GM18867 (cell line): ENCODE measurements at regions not wholly inside any gene's neighbourhood (a gene's known extent, or its start where the extent isn't known, plus 50 kb on each side); places are given as distances from the start of the nearest gene placed in this dataset.
"Not testable (repeated sequence)": the region's sequence is repeated elsewhere in the genome, so short reads cannot be mapped to it uniquely, and the experiment has no call there.

Experiments
- ATAC-seq: cut with Tn5 transposase; IDR thresholded peaks from one replicate; pipeline ENCODE4 v1.9.1; 2021; ENCODE audit warnings: mild to moderate bottlenecking, moderate library complexity; ENCODE audit not compliant: unreplicated experiment

DNA sequence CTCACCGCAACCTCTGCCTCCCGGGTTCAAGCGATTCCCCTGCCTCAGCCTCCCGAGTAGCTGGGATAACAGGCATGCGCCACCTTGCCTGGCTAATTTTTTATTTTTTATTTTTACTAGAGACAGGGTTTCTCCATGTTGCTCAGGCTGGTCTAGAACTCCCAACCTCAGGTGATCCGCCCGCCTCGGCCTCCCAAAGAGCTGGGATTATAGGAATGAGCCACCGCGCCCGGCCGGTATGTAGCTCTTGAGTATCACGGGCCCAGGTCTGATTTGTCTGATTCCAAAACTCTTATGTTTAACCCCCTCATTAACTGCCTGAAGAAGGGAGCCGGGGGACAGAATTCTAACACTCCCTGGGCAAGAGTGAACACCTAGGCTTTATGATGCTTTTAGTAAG lies 91.7 kb upstream of the OLIG2 start:
- not testable (repeated sequence) for ATAC-seq

DNA sequence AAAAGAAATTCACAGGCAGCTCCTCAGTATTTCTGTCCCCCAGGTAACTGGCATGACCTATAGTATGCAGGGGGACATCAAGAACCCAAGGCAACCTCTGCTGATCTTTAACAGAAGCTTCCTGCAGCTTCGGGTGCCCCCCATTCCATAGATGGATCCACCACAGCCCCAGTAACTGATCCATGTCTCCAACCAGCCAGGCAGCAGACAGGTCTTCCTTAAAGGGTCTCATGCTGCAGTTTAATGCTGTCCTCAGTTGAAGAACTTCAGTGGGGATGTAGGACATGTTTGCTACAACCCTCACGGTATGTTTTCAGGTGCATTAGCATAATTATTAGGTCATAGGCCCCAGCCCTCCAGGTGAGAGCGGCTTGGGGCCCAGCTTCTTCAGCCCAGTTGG lies 90.9 kb upstream of the OLIG2 start:
- no peak for ATAC-seq

DNA sequence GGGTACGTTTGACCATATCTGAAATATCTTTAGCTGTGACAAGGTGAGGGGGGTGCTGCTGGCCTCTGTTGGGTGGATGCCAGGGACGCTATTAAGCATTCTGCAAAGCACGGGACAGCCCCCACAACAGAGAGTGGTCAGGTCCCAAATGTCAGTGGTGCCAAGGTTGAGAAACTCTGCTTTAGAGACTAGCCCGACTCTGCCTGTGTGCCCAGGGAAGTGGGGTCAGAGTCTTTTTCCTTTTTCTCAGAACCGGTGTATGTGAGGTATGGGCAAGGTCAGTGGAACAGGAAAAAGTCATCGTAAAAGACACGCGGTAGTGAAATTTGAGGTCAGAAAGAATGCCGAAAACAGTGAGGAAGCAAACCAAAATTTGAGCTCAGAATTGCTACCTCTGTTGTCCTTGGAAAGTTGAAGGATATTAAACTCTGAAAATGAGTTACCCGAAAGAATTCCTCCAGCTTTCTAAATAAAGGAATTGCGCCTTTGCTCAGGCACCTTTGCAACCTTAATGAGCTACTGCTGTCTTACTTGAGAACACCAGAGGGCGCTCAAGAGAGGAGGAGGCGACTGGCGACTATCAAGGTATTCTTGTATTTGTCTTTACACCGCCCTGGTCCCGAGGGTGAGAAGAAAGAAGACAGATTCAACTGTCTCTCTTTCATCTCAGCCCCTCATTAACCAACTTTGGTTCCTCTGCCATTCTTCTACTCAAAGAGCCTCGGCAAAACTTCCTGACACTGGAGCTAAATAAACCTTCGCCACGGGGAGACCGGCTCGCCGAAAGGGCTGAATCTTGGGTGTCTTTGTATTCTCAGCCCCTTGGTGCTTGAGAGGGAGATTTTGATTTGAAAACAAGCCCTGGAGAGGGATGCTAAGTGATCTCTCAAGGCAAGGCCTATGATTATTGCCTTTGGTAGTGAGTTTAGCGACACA lies 85.4 kb upstream of the OLIG2 start:
- ATAC-seq = no peak

DNA sequence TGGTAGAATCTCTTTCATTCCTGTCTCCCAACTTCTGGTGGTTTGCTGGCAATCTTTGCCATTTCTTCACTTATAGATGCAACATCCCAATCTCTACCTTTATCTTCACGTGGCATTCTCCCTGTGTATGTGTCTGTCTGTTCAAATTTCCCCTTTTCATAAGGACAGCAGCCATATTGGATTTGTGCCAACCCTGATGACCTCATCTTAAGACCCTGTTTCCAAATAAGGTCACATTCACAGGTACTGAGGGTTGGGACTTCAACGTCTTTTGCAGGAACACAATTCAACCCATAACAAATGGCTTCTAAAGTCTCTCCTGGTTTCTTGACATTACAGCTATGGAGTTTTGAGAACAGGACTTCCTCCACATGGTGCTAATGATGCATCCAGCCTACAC lies 84.5 kb upstream of the OLIG2 start:
- no peak for ATAC-seq

DNA sequence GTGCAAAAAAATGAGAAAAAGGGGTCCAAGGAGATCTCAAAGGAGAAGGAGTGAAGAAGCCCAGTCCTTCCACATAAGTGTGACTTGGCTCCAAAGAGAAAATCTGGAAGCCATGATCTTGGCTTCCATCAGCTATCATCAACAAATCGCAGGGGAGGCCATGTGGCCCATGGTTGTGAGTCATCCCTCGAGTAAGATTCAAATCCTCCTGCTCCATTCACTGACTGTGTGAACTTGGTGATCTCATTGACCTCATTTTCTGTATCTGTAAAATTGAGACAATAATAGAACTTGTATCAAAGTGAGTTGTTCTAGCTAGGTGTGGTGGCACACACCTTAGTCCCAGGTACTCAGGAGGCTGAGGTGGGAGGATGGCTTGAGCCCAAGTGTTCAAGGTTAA lies 79.1 kb upstream of the OLIG2 start:
- ATAC-seq = no peak

DNA sequence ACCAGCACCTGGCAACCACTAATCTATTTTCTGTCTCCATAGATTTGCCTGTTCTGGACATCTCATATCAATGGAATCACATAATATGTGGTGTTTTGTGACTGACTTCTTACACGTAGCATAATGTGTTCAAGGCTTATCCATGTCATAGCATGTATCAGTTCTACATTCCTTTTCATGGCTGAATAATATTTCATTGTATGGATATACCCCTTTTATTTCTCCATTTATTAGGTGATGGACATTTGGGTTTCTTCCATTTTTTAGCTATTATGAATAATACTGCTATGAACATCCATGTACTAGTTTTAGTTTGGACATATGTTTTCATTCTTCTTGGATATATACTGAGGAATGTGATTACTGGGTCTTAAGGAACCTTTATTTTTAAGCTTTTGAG lies 78.0 kb upstream of the OLIG2 start:
- ATAC-seq = no peak

DNA sequence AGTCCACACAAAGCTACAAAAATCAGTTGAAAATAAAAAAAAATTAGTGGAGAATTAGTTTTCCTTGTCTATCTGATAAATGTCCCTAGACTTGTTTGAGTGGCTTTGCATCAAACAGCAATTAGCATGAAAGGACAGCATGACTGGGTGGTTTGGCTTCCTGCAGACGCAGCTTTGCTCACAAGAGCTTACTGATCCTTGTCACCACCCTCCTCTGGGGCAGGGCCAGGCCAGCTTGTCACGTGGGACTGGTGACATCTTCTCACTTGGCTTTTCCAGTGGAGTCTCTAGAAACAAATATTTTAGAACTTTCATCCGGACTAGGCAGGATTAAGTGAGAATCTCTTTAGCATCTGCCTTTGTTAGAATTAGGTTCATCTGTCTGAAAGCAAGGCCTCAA lies 76.0 kb upstream of the OLIG2 start:
- no peak for ATAC-seq

DNA sequence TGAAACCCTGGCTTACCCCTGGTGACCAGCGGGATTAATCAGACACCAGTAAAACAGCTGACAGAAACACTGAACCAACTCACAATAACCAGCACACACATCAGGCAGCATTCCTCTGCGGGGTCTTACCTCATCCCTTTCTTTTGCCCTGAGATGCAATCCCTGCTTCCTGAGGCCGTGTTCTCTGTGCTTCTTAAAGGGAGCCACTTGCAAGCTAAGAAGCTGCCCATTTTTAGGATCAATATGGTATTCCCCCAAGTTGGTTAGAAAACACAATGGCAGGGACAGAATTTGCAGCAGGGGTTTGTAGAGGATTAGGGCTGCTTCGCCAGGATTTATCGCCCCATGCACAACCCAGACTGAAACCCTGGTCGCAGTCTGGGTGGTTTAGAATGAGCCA lies 74.7 kb upstream of the OLIG2 start:
- no peak for ATAC-seq

DNA sequence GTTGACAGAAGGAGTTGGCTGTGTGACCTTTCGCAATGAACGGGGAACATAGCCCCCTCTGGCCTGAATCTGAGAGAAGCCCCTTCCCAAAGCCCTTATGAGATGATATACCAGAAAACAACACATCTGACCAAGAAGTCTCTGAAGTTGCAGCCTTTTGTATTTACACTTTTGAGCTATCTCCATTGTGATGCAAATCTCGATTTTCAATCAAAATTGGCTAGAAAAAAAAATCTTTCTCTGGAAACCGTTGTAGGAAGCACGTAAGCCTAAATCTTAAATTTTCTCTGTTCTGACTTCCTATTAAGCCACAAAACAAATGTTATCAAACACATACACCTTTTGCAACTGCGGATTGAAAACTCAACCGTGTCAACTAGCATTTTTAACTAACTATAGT lies 71.4 kb upstream of the OLIG2 start:
- ATAC-seq = no peak

DNA sequence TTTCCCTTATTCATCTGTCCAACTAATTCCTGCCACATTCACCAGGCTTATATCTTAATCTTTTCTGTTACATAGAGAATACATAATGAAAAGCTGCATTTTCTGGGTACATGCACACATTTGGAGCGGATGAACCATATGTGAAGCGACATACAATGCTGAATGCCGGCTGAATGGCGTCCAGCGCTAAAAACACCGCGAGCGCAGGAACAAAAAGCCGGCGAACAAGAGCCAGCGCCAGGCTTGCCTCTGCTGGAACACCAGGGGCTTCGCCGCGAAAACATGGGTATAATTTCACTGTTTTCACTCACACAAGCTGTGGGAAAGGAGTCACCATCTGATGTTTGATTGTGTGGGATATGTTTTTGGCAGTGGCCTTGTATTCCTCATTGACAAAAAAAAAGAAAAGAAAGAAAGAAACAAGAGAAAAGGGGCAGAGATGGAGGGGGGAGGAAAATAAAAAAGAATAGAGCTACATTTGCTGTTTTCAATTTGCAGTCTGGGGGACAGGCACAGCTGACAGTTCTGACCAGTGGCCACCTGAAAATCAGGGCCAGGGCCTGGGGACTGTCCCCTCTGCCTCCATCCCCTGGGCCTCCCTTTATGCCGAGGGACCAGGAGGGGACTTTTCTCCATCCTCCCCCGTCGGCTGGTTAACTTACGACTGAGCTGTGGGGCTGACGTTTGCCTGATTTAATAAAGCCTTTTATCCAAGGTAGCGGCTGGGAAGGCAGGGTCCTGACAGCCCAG lies 70.2 kb upstream of the OLIG2 start:
- ATAC-seq = no peak

DNA sequence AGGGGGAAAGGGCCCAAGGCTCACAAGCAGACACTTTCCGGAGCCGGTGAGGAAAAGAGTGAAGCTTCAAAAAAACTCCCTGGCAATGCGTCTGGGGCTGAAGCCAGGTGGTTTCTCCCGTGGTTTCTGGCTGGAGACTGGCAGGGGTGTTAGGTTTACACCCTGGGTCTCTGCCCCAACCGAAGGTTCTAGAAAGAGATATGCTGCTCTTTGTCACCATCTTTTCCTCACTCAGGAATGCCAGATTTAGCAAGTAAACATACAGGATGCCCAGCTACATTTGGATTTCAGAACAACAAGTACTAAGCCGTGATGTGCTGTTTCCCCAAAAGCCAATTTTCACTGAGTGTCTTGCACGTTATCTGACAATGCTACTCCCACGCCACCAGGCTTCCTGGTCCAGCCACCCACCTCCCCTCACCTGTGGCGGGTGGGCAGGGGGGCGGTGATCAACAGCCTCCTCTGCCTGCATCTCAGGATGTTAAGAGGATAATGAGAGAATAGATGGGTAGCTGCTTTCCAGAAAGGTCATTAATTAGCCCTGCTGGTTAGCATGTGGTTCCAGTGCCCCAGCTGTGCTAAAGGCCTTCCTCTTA lies 69.6 kb upstream of the OLIG2 start:
- ATAC-seq = no peak

DNA sequence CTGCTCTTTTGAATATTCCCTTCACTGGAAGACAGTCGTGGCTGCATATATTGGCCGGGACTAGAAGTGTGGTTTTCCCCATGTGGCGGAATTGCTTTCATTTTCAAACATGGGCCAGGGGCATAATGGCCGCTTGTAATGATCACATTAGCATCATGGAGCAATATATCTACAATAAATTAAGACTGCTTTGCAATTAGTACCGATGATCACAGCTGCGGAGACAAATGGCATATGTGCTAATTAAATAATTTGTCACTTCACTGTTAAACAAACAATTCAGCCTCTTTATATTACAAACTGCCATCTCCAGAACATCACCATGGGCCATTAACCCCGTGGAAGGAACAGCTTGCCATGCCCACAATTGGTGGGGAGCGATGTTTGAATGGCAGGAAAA lies 68.2 kb upstream of the OLIG2 start:
- ATAC-seq = no peak

DNA sequence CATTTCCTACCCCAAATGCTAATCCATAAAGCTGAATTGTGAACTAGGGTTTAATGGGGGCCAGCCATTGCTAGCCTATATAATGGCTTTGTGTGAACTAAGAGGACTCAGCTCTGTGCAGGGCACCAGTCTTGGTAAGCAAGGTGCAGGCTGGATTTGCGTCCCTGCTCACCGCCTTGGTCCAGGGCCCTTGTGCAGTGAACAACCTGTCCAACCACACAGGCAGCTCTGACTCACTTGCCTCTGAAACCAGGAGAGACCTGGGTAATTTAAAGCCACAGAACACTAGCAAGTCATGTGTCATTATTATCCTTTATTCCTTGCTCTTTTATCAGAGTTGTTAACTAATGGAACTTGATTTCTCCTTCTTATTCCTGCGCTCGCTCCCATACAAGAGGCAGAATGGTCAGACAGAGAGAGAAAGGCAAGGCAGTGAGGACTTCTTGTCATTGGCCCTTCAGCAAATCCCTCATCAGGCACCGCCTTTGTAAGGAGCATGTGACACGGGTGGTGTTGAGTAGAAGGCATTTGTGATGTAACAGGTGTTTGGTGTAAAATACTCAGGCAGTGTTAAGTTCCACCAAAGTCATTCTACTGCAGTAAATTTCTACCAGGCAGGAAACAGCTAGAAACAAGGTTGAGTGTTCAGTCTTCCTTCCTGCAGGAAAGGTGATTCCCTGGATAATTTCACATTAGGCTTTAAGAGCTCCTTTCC lies 67.3 kb upstream of the OLIG2 start:
- no peak for ATAC-seq

DNA sequence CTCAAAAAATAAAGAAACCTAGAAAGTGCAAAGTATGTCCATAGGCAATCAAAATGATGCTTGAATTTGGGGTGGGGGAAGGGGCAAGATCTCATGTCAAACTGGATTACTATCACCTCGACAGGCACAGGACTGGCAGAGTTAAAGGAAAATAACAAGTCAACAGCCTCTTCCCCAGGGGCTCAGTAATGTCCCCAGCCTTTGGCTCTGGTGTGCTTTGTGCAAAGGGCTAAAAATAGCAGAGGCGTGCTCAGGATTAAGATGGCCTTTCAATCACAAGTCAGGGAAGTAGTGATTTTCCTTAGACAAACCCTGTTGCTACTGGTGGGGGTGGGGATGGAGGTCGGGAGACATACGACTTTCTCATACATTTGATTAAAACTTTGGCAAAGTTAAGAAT lies 63.5 kb upstream of the OLIG2 start:
- no peak for ATAC-seq

DNA sequence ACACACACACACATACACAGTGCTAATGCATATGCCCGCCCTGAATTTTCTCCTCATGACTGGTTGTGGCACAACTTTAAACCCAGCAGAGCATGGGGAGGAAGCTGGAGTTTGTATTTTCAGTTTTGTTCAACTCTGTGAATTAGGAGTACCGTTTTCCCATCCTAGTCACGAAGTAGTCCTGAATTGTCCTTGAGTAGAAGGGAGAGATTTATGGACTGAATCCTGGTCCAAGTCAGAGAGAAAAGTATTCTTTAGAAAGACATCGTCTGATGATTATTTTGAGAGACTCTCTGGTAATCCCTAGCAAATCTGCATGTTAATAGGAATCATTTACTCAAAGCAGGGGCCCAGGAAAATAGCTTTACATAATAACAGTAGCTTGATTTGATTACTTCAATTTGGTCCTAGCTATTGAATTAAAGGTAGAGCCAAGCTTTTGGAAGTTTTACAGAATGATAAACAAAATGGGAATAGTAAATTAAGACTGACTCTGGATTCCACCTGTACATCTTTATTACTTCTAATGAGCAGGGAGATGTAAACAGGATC lies 60.5 kb upstream of the OLIG2 start:
- ATAC-seq = no peak

DNA sequence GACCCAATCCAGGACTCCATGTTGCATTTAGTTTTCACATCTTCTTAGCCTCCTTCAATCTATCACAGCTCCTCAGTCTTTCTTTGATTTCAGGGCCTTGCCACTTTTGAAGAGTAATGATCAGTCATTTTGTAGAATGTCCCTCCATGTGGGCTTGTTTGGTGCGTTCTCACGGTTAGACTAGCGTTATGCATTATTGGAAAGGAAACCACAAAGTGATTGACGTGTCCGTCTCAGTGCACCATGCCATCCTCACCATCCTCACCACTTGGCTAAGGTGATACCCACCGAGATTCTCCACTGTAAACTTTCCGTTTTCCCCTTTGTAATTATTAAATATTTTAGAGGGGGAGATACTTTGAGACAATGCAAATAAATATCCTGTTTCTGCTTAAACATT lies 59.6 kb upstream of the OLIG2 start:
- no peak for ATAC-seq

DNA sequence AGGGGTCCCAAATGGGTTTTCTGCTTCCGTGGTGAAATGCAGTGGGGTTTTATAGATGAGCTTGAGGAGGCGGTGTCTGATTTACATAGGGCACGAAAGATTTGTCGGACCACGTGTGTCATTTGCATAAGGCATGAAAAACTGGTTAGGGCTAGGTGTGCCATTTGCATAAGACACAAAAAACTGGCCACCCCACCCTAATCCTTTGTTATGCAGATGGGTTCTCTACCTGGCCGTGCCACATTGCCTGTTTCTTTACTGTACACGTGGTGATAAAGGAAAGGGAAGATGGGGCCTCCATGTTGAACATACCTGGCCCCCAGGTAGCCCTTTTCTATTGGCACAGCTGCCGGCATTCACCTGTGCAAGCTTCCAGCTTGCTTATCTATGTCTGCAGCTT lies 57.6 kb upstream of the OLIG2 start:
- ATAC-seq = not testable (repeated sequence)

DNA sequence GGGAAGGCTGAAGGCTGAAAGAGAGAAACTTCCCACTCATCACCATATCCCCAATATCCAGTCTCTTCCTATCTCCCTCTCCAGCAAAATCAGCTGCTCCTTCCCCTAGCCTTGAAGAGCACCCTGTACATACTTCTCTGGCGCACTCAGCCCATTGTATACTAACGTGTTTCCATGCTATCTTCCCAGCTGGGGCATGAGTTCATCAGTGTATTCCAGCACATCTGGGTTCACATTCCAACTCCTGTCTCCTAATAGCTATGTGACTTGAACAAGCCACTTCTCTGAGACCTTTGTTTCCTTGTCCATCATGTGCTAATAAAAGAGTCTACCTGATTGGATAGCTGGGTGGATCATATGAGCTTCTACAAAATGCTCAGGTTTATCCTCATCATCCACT lies 51.1 kb upstream of the OLIG2 start:
- no peak for ATAC-seq

DNA sequence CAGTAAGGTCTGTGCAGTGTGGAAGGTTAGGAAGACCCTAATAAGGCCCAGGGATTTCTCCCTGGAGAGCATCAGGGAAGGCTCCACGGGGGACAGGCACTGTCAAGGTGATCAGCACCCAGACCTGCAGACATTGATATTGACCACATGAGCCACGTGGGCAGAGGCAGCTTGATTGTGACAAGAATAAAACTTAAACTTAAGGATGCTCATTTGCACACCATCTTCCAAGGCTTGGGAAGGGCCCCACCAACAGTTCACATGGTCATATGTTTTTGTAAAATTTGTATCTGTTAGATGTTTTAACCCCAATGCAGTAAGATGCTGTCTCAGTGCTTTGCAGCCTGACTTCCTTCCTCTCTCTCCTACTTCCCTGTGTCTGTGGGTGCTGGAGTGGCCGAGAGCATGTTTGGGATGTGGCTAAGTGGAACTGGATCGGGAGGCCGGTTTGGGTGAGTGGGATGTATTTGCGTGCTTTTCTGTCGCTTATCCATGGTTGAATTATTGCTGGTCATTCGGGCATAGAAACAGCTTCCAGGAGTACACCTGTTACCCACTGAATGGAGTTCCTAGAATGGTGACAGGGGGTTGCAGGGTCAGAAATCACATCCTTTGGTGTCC lies 49.8 kb upstream of the OLIG2 start:
- ATAC-seq = no peak
